ENCODE measurements at regions not wholly inside any gene's neighbourhood (a gene's known extent, or its start where the extent isn't known, plus 50 kb on each side); places are given as distances from the start of the nearest gene placed in this dataset.

DNA sequence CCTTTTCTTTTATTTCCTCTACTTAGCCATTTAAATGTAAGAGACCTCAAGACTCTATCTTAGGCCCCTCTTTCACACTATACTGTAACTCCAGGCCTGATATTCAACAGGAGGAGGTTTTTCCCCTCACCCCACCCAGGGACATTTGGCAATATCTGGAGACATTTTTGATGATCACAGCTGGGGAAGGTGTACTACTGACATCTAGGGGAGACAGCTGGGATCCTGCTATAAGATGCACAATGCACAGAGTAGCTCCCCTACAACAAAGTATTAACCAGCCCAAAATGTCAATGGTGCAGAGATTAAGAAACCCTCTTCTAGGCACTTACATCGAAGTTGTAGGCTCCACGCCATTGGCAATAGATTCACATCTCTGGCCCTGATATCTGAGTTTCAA, 517.5 kb upstream of the UBE2E2 start:
- Histone ChIP-seq H3K27ac (ENCODE audit: low read length) (no peak overlapping the region), H3K4me2 (ENCODE audit: low read length) (no peak overlapping the region), H3K9me2 (replicated peaks; ENCODE audit: low read length) (no peaks in the 10 kb centered on the region), H4K20me1 (ENCODE audit: low read length) (no peaks in the 10 kb centered on the region), H3K4me3 (ENCODE audit: low read length) (no peak overlapping the region), H3K36me3 (ENCODE audit: low read depth, low read length) (no peaks in the 10 kb centered on the region), H3K9ac (ENCODE audit: low read length) (no peak overlapping the region), H3F3A (ENCODE audit: low read length, unreplicated experiment) (no peaks in the 10 kb centered on the region), H3K4me1 (ENCODE audit: insufficient read depth, low read length) (no peaks in the 10 kb centered on the region), H2AFZ (ENCODE audit: low read length) (no peak overlapping the region), H3K27me3 (ENCODE audit: low read length) (no peaks in the 10 kb centered on the region), H3K79me2 (ENCODE audit: low read length) (no peaks in the 10 kb centered on the region), H3K9me3 (ENCODE audit: low read length) (no peaks in the 10 kb centered on the region)
- TF ChIP-seq, protein P1, sequence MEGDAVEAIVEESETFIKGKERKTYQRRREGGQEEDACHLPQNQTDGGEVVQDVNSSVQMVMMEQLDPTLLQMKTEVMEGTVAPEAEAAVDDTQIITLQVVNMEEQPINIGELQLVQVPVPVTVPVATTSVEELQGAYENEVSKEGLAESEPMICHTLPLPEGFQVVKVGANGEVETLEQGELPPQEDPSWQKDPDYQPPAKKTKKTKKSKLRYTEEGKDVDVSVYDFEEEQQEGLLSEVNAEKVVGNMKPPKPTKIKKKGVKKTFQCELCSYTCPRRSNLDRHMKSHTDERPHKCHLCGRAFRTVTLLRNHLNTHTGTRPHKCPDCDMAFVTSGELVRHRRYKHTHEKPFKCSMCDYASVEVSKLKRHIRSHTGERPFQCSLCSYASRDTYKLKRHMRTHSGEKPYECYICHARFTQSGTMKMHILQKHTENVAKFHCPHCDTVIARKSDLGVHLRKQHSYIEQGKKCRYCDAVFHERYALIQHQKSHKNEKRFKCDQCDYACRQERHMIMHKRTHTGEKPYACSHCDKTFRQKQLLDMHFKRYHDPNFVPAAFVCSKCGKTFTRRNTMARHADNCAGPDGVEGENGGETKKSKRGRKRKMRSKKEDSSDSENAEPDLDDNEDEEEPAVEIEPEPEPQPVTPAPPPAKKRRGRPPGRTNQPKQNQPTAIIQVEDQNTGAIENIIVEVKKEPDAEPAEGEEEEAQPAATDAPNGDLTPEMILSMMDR (conservative IDR thresholded peaks at IDR 0.05; ENCODE audit: low read depth, low read length), result peak; percentile 87
- no peak for TF ChIP-seq EZH2phosphoT487 (IDR thresholded peaks at IDR 0.05; ENCODE audit: borderline replicate concordance, low read length)
- ChIA-PET POLR2A (ENCODE audit: unreplicated experiment) (no interaction called here), CTCF (interaction anchor here (0.5 to 0.9 kb wide), 5 partner anchors 98 to 513 kb away, joined by 3 to 6 read pairs (median 5); no protein-coding TSS in a partner anchor)
- DNase-seq, result peak; percentile 60
- intact Hi-C loops (cut with micrococcal nuclease), result loop anchor here (1.0 to 10.0 kb wide), 5 partner anchors 121 to 597 kb away; no protein-coding TSS in a partner anchor
- no TSS peak for BruUV-seq (replicated peaks)
- ATAC-seq, result peak; percentile 94

GRCh38 chr3:22691407-22691806, 511.7 kb upstream of the UBE2E2 start:
- ChIA-PET POLR2A (ENCODE audit: unreplicated experiment) (no interaction called here), CTCF (interaction anchor here (0.8 kb wide), 1 partner anchor 273 kb away, joined by 6 read pairs; no protein-coding TSS in a partner anchor)
- DNase-seq (no peak), ATAC-seq (no peak)
- Histone ChIP-seq H2AFZ (ENCODE audit: low read length) (no peak overlapping the region), H4K20me1 (ENCODE audit: low read length) (no peaks in the 10 kb centered on the region), H3K27ac (ENCODE audit: low read length) (no peak overlapping the region), H3K36me3 (ENCODE audit: low read depth, low read length) (no peaks in the 10 kb centered on the region), H3K9ac (ENCODE audit: low read length) (no peak overlapping the region), H3K79me2 (ENCODE audit: low read length) (no peaks in the 10 kb centered on the region), H3K9me2 (replicated peaks; ENCODE audit: low read length) (no peaks in the 10 kb centered on the region), H3K4me1 (ENCODE audit: insufficient read depth, low read length) (no peaks in the 10 kb centered on the region), H3K4me3 (ENCODE audit: low read length) (no peak overlapping the region), H3K27me3 (ENCODE audit: low read length) (no peaks in the 10 kb centered on the region), H3K4me2 (ENCODE audit: low read length) (no peak overlapping the region), H3F3A (ENCODE audit: low read length, unreplicated experiment) (no peaks in the 10 kb centered on the region), H3K9me3 (ENCODE audit: low read length) (no peaks in the 10 kb centered on the region)
- intact Hi-C loops (cut with micrococcal nuclease), result no loop called here
- TF ChIP-seq, protein P1 (conservative IDR thresholded peaks at IDR 0.05; ENCODE audit: low read depth, low read length), result no peak
- no peak for TF ChIP-seq EZH2 (IDR thresholded peaks at IDR 0.05; ENCODE audit: low read length, unreplicated experiment)
- TF ChIP-seq EZH2phosphoT487 (IDR thresholded peaks at IDR 0.05; ENCODE audit: borderline replicate concordance, low read length), result no peak
- no TSS peak for BruUV-seq (replicated peaks)

GRCh38 chr3:22691856-22692628, 511.1 kb upstream of the UBE2E2 start:
- DNase-seq (no peak), ATAC-seq (peak; percentile 20; the same call in 1 of the 2 replicates)
- H2AFZ ChIP-seq (ENCODE audit: low read length), result no peak overlapping the region
- no peak overlapping the region for H3K4me3 ChIP-seq (ENCODE audit: low read length)
- H3K9me2 ChIP-seq (replicated peaks; ENCODE audit: low read length), result no peaks in the 10 kb centered on the region
- no peaks in the 10 kb centered on the region for H3K36me3 ChIP-seq (ENCODE audit: low read depth, low read length)
- H3K27me3 ChIP-seq (ENCODE audit: low read length), result no peaks in the 10 kb centered on the region
- H3K4me2 ChIP-seq (ENCODE audit: low read length), result no peak overlapping the region
- ChIA-PET CTCF (interaction anchor here (0.8 kb wide), 1 partner anchor 273 kb away, joined by 6 read pairs; no protein-coding TSS in a partner anchor), POLR2A (ENCODE audit: unreplicated experiment) (no interaction called here)
- H3K79me2 ChIP-seq (ENCODE audit: low read length), result no peaks in the 10 kb centered on the region
- TF ChIP-seq, protein P1 (conservative IDR thresholded peaks at IDR 0.05; ENCODE audit: low read depth, low read length), result no peak
- TF ChIP-seq EZH2 (IDR thresholded peaks at IDR 0.05; ENCODE audit: low read length, unreplicated experiment), result no peak
- TF ChIP-seq EZH2phosphoT487 (IDR thresholded peaks at IDR 0.05; ENCODE audit: borderline replicate concordance, low read length), result no peak
- no peaks in the 10 kb centered on the region for H4K20me1 ChIP-seq (ENCODE audit: low read length)
- no peaks in the 10 kb centered on the region for H3K4me1 ChIP-seq (ENCODE audit: insufficient read depth, low read length)
- BruUV-seq (replicated peaks), result no TSS peak
- intact Hi-C loops (cut with micrococcal nuclease), result no loop called here
- H3K27ac ChIP-seq (ENCODE audit: low read length), result no peak overlapping the region
- no peaks in the 10 kb centered on the region for H3F3A ChIP-seq (ENCODE audit: low read length, unreplicated experiment)
- no peaks in the 10 kb centered on the region for H3K9me3 ChIP-seq (ENCODE audit: low read length)
- H3K9ac ChIP-seq (ENCODE audit: low read length), result no peak overlapping the region
